K562 (cell line): ENCODE measurements at regions not wholly inside any gene's neighbourhood (a gene's known extent, or its start where the extent isn't known, plus 50 kb on each side); places are given as distances from the start of the nearest gene placed in this dataset.

Source experiments
- KDM4B ChIP-seq, 2 experiments: fragments of 450-650 bp in 1 of 2; sonication (generic) in 1 of 2; IDR thresholded peaks; 2 replicates each; pipeline ENCODE4 v1.6.1; 2016 to 2017; ENCODE audit warnings: borderline replicate concordance in 2 of 2, antibody characterized with exemption in 1 of 2, low read depth in 1 of 2, mild to moderate bottlenecking in 1 of 2
- ZNF384 ChIP-seq: IDR thresholded peaks from 2 replicates; pipeline ENCODE4 v1.6.1; 2012; ENCODE audit warnings: low read depth, low read length, improper control_type of control experiment

DNA sequence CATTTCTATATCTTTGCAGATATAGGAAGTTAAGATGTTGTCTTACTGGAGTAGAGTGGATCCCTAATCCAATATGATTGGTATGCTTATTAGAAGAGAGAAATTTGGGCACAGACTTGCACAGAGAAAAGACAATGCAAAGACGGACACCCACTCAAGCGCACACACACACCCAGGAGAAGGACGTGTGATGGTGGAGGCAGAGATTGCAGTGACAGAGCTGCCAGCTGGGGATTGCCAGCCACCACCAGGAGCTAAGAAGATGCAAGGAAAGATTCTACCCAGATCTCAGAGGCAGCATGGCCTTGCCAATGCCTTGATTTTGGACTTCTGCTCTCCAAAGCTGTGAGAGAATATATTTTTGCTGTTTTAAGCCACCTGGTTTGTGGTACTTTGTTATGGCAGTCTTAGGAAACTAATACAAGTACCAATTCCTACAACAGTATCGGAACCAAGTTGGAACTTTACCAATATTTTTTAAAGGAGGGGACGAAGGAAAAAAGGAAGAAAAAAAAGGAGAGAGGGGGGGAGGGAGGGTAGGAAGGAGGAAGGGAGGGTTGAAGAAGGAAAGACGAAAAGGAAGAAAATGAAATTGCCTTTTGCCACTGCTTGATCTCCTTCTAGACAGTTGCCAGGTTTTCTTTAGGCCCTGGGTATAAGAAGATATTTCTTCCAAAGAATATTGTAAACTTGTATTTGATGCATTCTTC, 334.0 kb downstream of the BUD13 start:
- TF ChIP-seq KDM4B (IDR thresholded peaks at IDR 0.05; ENCODE audit: borderline replicate concordance in 2 of 2, low read depth in 1 of 2) (no peak), ZNF384 (no peak)
